Neural cell (in vitro differentiated cells): ENCODE measurements at regions not wholly inside any gene's neighbourhood (a gene's known extent, or its start where the extent isn't known, plus 50 kb on each side); places are given as distances from the start of the nearest gene placed in this dataset.

Experiments
- H2AFZ ChIP-seq: fragments of 200-600, 300-800 bp; sonication (generic), shearing (Covaris generic); 2 replicates; pipeline ENCODE4 v1.6.0; 2014; ENCODE audit warnings: low read depth, mild to moderate bottlenecking, antibody characterized with exemption, low read length, moderate library complexity
- H3F3A ChIP-seq: fragments of 200-600 bp; shearing (Covaris generic); 2 replicates; pipeline ENCODE4 v1.6.1; 2016; ENCODE audit warnings: mild to moderate bottlenecking, moderate library complexity, mixed read lengths, antibody characterized with exemption, low read length; ENCODE audit not compliant: insufficient read depth, poor library complexity, severe bottlenecking
- H3K27ac ChIP-seq: fragments of 200-600, 300-800 bp; sonication (generic), shearing (Covaris generic); 2 replicates; pipeline ENCODE4 v1.5.1; 2014; ENCODE audit warnings: mild to moderate bottlenecking, low read length, moderate library complexity
- H3K27me3 ChIP-seq: fragments of 300-800, 200-600 bp; sonication (generic), shearing (Covaris generic); 2 replicates; pipeline ENCODE4 v1.6.0; 2014; ENCODE audit warnings: mild to moderate bottlenecking, low read depth, low read length, moderate library complexity; ENCODE audit not compliant: insufficient read depth
- H3K36me3 ChIP-seq: fragments of 300-800, 200-600 bp; sonication (generic), shearing (Covaris generic); 2 replicates; pipeline ENCODE4 v1.5.1; 2014; ENCODE audit warnings: mild to moderate bottlenecking, antibody characterized with exemption, low read length, moderate library complexity; ENCODE audit not compliant: insufficient read depth
- H3K4me2 ChIP-seq: fragments of 300-800, 200-600 bp; sonication (generic), shearing (Covaris generic); 2 replicates; pipeline ENCODE4 v1.6.0; 2014; ENCODE audit warnings: mild to moderate bottlenecking, low read length
- H3K4me3 ChIP-seq: fragments of 300-800, 200-600 bp; sonication (generic), shearing (Covaris generic); 2 replicates; pipeline ENCODE4 v1.5.1; 2014; ENCODE audit warnings: mild to moderate bottlenecking, low read length, moderate library complexity
- H3K79me2 ChIP-seq: fragments of 200-600 bp; shearing (Covaris generic); replicated peaks from 2 replicates; pipeline ENCODE4 v1.6.0; 2014; ENCODE audit warnings: mild to moderate bottlenecking, low read length, moderate library complexity; ENCODE audit not compliant: insufficient read depth
- H3K9ac ChIP-seq: fragments of 300-800, 200-600 bp; sonication (generic), shearing (Covaris generic); 2 replicates; pipeline ENCODE4 v1.6.1; 2016; ENCODE audit warnings: mild to moderate bottlenecking, low read length, mixed read lengths
- H3K9me2 ChIP-seq: fragments of 200-600 bp; shearing (Covaris generic); 2 replicates; pipeline ENCODE4 v1.6.1; 2016; ENCODE audit warnings: mild to moderate bottlenecking, low read length, mixed read lengths; ENCODE audit not compliant: insufficient read depth
- H3K9me3 ChIP-seq: fragments of 200-600, 300-800 bp; sonication (generic), shearing (Covaris generic); 2 replicates; pipeline ENCODE4 v1.6.1; 2016; ENCODE audit warnings: mild to moderate bottlenecking, mixed run types, low read length, moderate library complexity, mixed read lengths
- H4K20me1 ChIP-seq: fragments of 200-600 bp; shearing (Covaris generic); 2 replicates; pipeline ENCODE4 v1.6.1; 2016; ENCODE audit warnings: mild to moderate bottlenecking, mixed run types; ENCODE audit not compliant: insufficient read depth
- CTCF ChIP-seq: fragments of 450-650 bp; IDR thresholded peaks from 2 replicates; pipeline ENCODE4 v1.5.1; 2014; ENCODE audit warnings: antibody characterized with exemption, mild to moderate bottlenecking, moderate library complexity; ENCODE audit not compliant: poor library complexity, severe bottlenecking
- EP300 ChIP-seq: fragments of 450-650 bp; conservative IDR thresholded peaks from 2 replicates; pipeline ENCODE4 v1.6.1; 2014; ENCODE audit warnings: antibody characterized with exemption, mild to moderate bottlenecking, moderate library complexity; ENCODE audit not compliant: poor library complexity, severe bottlenecking
- EZH2 ChIP-seq: fragments of 200-600, 300-800 bp; shearing (Covaris generic), sonication (generic); IDR thresholded peaks from 2 replicates; pipeline ENCODE4 v1.6.1; 2014; ENCODE audit warnings: antibody characterized with exemption, low read length, borderline replicate concordance, mild to moderate bottlenecking; ENCODE audit not compliant: insufficient read depth, poor library complexity, severe bottlenecking
- MXI1 ChIP-seq: fragments of 450-650 bp; conservative IDR thresholded peaks from 2 replicates; pipeline ENCODE4 v1.6.1; 2014; ENCODE audit warnings: antibody characterized with exemption, mild to moderate bottlenecking; ENCODE audit not compliant: poor library complexity, severe bottlenecking
- POLR2AphosphoS5 ChIP-seq: IDR thresholded peaks from 2 replicates; pipeline ENCODE4 v1.6.1; 2012
- RAD21 ChIP-seq: fragments of 450-650 bp; conservative IDR thresholded peaks from 2 replicates; pipeline ENCODE4 v1.6.1; 2014; ENCODE audit warnings: antibody characterized with exemption, mild to moderate bottlenecking, moderate library complexity
- REST ChIP-seq: IDR thresholded peaks from 2 replicates; pipeline ENCODE4 v1.6.1; 2012; ENCODE audit warnings: borderline replicate concordance
- SMC3 ChIP-seq: fragments of 450-650 bp; conservative IDR thresholded peaks from 2 replicates; pipeline ENCODE4 v1.6.1; 2014; ENCODE audit warnings: antibody characterized with exemption, mild to moderate bottlenecking, moderate library complexity; ENCODE audit not compliant: poor library complexity
- TAF1 ChIP-seq: IDR thresholded peaks from 2 replicates; pipeline ENCODE4 v1.6.1; 2012; ENCODE audit warnings: low read depth

GRCh38 chr10:36739884-36740445 is 385.4 kb upstream of the ANKRD30A start:
- H3K36me3 ChIP-seq = no peaks in the 10 kb centered on the region
- no peak overlapping the region for H3K4me3 ChIP-seq
- H4K20me1 ChIP-seq = no peaks in the 10 kb centered on the region
- H3F3A ChIP-seq = no peaks in the 10 kb centered on the region
- H3K4me2 ChIP-seq = no peak overlapping the region
- no peaks in the 10 kb centered on the region for H3K9me2 ChIP-seq
- no peak overlapping the region for H2AFZ ChIP-seq
- no peaks in the 10 kb centered on the region for H3K79me2 ChIP-seq
- TF ChIP-seq POLR2AphosphoS5 (no peak), REST (no peak), MXI1 (no peak), CTCF (no peak), TAF1 (no peak), RAD21 (no peak), EP300 (no peak), SMC3 (no peak), EZH2 (no peak)
- H3K9ac ChIP-seq = no peak overlapping the region
- no peaks in the 10 kb centered on the region for H3K9me3 ChIP-seq
- no peaks in the 10 kb centered on the region for H3K27me3 ChIP-seq
- no peak overlapping the region for H3K27ac ChIP-seq

GRCh38 chr10:36738738-36739431 is 386.5 kb upstream of the ANKRD30A start:
- H3F3A ChIP-seq = no peaks in the 10 kb centered on the region
- H3K27ac ChIP-seq = no peak overlapping the region
- no peaks in the 10 kb centered on the region for H3K79me2 ChIP-seq
- no peak overlapping the region for H3K4me2 ChIP-seq
- H3K36me3 ChIP-seq = no peaks in the 10 kb centered on the region
- H3K9me2 ChIP-seq = no peaks in the 10 kb centered on the region
- no peak overlapping the region for H2AFZ ChIP-seq
- H3K4me3 ChIP-seq = no peak overlapping the region
- H3K27me3 ChIP-seq = no peaks in the 10 kb centered on the region
- no peaks in the 10 kb centered on the region for H4K20me1 ChIP-seq
- H3K9ac ChIP-seq = no peak overlapping the region
- TF ChIP-seq CTCF (no peak), SMC3 (no peak), MXI1 (no peak), EZH2 (no peak), RAD21 (no peak), TAF1 (no peak), REST (no peak), EP300 (no peak)
- H3K9me3 ChIP-seq = no peaks in the 10 kb centered on the region
